GM12864 (cell line): ENCODE measurements at regions not wholly inside any gene's neighbourhood (a gene's known extent, or its start where the extent isn't known, plus 50 kb on each side); places are given as distances from the start of the nearest gene placed in this dataset.

Source experiments
- DNase-seq: peaks from one replicate; pipeline ENCODE4 v3.0.0-alpha.2; 2011; ENCODE audit warnings: low read depth
- H3K4me3 ChIP-seq: 2 replicates; pipeline ENCODE4 v1.5.1; 2011; ENCODE audit warnings: mild to moderate bottlenecking, low read depth, low read length, control low read depth
- TF ChIP-seq, protein P1 (sequence below): IDR thresholded peaks from 2 replicates; pipeline ENCODE4 v1.5.1; 2011; ENCODE audit warnings: low read depth, mild to moderate bottlenecking, moderate library complexity, low read length, control low read depth, inconsistent platforms; ENCODE audit errors: missing control alignments

DNA sequence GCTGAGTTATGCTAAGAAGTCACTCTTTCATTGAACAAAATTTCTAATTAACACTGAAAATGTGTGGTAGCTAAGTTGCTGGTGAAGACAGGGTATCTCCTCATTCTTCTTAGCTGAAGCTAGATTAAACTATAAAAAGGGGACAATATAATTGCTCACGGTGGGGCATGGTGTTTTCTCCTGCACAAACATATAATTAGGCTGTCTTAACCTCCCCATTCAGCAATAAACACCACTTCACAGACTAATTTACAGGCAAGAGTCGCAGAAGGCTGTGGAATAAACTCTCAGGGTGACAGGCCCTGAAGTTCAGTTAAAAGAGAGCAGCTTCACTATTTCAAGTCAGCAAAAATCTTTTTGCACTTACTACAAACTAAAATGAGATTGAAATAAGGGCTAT, 338.9 kb upstream of the NT5E start:
- TF ChIP-seq, protein P1, sequence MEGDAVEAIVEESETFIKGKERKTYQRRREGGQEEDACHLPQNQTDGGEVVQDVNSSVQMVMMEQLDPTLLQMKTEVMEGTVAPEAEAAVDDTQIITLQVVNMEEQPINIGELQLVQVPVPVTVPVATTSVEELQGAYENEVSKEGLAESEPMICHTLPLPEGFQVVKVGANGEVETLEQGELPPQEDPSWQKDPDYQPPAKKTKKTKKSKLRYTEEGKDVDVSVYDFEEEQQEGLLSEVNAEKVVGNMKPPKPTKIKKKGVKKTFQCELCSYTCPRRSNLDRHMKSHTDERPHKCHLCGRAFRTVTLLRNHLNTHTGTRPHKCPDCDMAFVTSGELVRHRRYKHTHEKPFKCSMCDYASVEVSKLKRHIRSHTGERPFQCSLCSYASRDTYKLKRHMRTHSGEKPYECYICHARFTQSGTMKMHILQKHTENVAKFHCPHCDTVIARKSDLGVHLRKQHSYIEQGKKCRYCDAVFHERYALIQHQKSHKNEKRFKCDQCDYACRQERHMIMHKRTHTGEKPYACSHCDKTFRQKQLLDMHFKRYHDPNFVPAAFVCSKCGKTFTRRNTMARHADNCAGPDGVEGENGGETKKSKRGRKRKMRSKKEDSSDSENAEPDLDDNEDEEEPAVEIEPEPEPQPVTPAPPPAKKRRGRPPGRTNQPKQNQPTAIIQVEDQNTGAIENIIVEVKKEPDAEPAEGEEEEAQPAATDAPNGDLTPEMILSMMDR: no peak
- no peak for DNase-seq
- no peak overlapping the region for H3K4me3 ChIP-seq

DNA sequence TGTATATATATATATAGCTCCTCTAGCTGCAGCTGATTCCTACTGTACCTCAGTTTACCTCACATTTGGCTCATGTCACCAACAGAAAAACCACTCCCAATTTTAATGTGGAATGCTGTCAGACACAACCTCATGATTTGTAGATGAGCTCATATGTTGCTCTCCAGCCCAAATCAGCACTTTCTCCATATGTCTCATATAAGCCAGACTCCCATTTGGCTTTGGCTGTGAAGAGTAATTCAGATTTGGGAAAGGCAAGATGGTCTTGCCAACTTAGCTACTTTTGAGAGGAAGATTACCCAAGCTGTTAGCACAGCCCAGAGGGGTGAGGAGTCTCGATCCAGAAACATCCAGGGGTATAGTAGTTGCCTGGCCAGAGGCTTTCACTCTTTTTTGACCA, 342.2 kb upstream of the NT5E start:
- DNase-seq: no peak
- H3K4me3 ChIP-seq: no peak overlapping the region
- TF ChIP-seq, protein P1: no peak

DNA sequence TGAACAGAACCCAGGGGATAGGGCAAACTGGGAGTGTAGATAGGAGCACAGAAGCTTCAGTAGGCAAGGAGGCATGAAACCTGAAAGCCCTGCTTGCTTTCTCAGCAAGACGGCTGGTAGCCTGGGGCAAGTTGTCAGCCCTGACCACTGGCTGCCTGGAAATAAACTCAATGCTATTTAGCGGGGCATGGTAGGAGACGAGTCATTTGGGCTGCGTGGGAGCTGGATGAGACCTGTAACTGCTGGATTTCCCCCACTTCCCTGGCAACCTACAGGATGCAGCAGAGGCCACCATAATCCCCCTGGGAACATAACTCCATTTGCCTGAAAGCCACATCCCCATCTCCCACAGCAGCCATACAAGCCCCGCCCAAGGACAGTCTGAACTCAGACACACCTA, 332.6 kb upstream of the TBX18 start:
- TF ChIP-seq, protein P1: no peak
- DNase-seq: no peak
- H3K4me3 ChIP-seq: no peak overlapping the region

DNA sequence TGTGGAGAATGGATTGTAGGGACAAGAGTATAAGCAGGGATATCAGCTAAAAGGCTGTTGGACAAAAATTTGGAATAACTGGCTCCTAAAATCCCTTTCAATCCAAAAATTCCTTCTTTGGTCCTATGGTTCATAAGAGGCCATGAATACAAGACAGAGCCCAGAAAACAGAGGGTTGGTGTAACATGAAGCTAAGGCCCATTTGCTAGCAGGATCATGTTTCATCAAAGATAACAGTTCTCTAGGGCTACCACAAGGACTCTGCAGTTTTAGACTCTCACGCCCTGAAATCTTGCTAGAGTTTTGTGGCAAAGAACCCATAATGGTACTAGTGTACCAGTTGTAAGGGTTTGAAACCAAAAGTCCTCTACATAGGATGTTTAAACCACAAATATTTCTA, 327.8 kb upstream of the TBX18 start:
- no peak for DNase-seq
- TF ChIP-seq, protein P1: no peak
- H3K4me3 ChIP-seq: no peak overlapping the region

DNA sequence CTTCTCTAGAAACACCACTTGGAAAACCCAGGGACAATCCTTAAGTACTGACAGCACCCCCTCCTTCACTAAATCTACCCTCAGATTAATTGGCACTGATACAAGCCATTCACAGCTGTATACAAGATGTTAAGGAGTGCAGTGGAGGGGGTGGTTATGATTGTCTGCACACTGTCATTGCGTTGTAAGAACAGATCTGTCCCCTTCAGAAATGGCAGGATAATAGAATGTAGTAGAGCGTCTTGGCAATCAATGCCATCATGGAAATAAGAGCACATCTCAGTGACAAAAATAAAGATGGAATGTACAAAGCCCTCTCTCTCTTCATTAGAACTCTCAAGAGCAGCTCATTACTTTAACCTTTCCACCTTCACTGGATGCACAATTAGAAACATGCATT, 324.9 kb upstream of the TBX18 start:
- TF ChIP-seq, protein P1: no peak
- no peak for DNase-seq
- no peak overlapping the region for H3K4me3 ChIP-seq

DNA sequence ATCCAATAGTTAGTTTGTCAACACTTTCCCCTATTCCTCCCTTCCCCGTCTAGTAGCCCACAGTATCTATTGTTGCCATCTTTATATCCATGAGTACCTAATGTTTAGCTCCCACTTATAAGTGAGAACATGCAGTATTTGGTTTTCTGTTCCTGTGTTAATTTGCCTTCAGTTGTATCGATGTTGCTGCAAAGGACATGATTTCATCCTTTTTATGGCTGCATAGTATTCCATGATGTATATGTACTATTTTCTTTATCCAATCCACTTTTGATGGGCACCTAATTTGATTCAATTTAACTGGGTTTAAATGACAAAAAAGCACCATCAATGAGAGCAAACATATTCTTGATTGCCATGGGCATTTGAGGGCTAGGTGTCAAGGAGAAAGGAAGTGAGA, 321.5 kb upstream of the TBX18 start:
- TF ChIP-seq, protein P1: no peak
- no peak overlapping the region for H3K4me3 ChIP-seq
- no peak for DNase-seq

DNA sequence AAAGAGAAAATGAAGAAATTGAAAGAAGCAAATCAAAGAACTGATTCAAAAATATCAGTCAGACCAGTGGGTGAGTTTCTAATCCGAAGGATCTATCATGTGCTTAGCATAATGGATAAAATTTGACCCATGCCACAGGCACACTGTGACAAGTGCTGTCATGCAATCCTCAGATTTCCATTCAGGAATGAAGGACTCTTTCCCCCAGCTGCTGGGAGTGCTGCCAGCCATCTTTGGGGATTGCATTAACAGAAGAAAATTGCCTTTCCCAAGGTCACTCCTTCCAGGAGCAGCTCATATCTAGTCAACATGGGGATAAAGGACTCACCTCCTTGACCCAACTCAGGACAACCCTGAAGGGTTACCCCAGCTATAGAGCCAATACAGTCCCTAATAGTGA, 316.7 kb upstream of the TBX18 start:
- TF ChIP-seq, protein P1: no peak
- DNase-seq: no peak
- H3K4me3 ChIP-seq: no peak overlapping the region
